Neural crest cell (in vitro differentiated cells): ENCODE measurements at regions not wholly inside any gene's neighbourhood (a gene's known extent, or its start where the extent isn't known, plus 50 kb on each side); places are given as distances from the start of the nearest gene placed in this dataset.

Source experiments
- DNase-seq: peaks from one replicate; pipeline ENCODE4 v3.0.0; 2021; ENCODE audit warnings: low read depth, mixed read lengths, low spot score
- H3K27ac Mint-ChIP-seq: one replicate; pipeline ENCODE4 v1.8.0; 2021; ENCODE audit warnings: mild to moderate bottlenecking, mixed read lengths; ENCODE audit not compliant: unreplicated experiment
- H3K27me3 Mint-ChIP-seq: 2 replicates; pipeline ENCODE4 v1.8.0; 2021; ENCODE audit warnings: low read depth, mild to moderate bottlenecking, mixed read lengths
- H3K36me3 Mint-ChIP-seq: 2 replicates; pipeline ENCODE4 v1.8.0; 2021; ENCODE audit warnings: low read depth, mild to moderate bottlenecking, mixed read lengths
- H3K4me1 Mint-ChIP-seq: 2 replicates; pipeline ENCODE4 v1.8.0; 2021; ENCODE audit warnings: mixed read lengths
- H3K4me3 Mint-ChIP-seq: one replicate; pipeline ENCODE4 v1.8.0; 2021; ENCODE audit warnings: mild to moderate bottlenecking, mixed read lengths
- H3K9me3 Mint-ChIP-seq: 2 replicates; pipeline ENCODE4 v1.8.0; 2021; ENCODE audit warnings: mixed read lengths
- CTCF ChIP-seq: fragments of 200-600 bp; sonication (generic); conservative IDR thresholded peaks from 2 replicates; pipeline ENCODE4 v1.5.0; 2021; ENCODE audit warnings: antibody characterized with exemption, mild to moderate bottlenecking

GRCh38 chr2:154910701-154911100 is 212.2 kb downstream of the KCNJ3 start:
- H3K9me3 Mint-ChIP-seq, result peaks cover 2% of the 10 kb centered on the region
- TF ChIP-seq CTCF, result no peak
- H3K4me3 Mint-ChIP-seq, result no peak overlapping the region
- H3K36me3 Mint-ChIP-seq, result no peaks in the 10 kb centered on the region
- H3K27ac Mint-ChIP-seq, result no peak overlapping the region
- no peaks in the 10 kb centered on the region for H3K27me3 Mint-ChIP-seq
- no peaks in the 10 kb centered on the region for H3K4me1 Mint-ChIP-seq
- DNase-seq, result no peak

- Mint-ChIP-seq H3K27ac (no peak overlapping the region), H3K36me3 (no peaks in the 10 kb centered on the region), H3K4me1 (no peaks in the 10 kb centered on the region), H3K4me3 (no peak overlapping the region), H3K9me3 (peaks cover 2% of the 10 kb centered on the region), H3K27me3 (no peaks in the 10 kb centered on the region)
- no peak for DNase-seq
- no peak for TF ChIP-seq CTCF
Measured at GRCh38 chr2:154908327-154908726, 209.8 kb downstream of the KCNJ3 start.
